GM23338 (cell line): ENCODE measurements at regions not wholly inside any gene's neighbourhood (a gene's known extent, or its start where the extent isn't known, plus 50 kb on each side); places are given as distances from the start of the nearest gene placed in this dataset.

ENCODE experiments used
- ATAC-seq: fragments of 200-7000 bp; cut with Tn5 transposase; 3 replicates; pipeline ENCODE4 v1.9.1; 2020
- DNase-seq: peaks from one replicate; pipeline ENCODE4 v3.0.0-alpha.2; 2015; ENCODE audit warnings: low spot score
- H2AFZ ChIP-seq: fragments of 200-600 bp; sonication (generic); 2 replicates; pipeline ENCODE4 v1.8.0; 2016; ENCODE audit warnings: antibody characterized with exemption, mild to moderate bottlenecking, moderate library complexity
- H3F3A ChIP-seq: fragments of 200-600 bp; sonication (generic); replicated peaks from 2 replicates; pipeline ENCODE4 v1.8.0; 2017; ENCODE audit warnings: antibody characterized with exemption, mixed run types, low read depth
- H3K27ac ChIP-seq: fragments of 200-600 bp; sonication (generic); 2 replicates; pipeline ENCODE4 v1.6.1; 2016; ENCODE audit warnings: low read depth
- H3K27me3 ChIP-seq: fragments of 200-600 bp; sonication (generic); 2 replicates; pipeline ENCODE4 v1.8.0; 2016; ENCODE audit warnings: mild to moderate bottlenecking, mixed run types, moderate library complexity; ENCODE audit not compliant: insufficient read depth
- H3K36me3 ChIP-seq: fragments of 200-600 bp; sonication (generic); 2 replicates; pipeline ENCODE4 v1.8.0; 2016; ENCODE audit warnings: mild to moderate bottlenecking; ENCODE audit not compliant: insufficient read depth
- H3K4me1 ChIP-seq: fragments of 200-600 bp; sonication (generic); 2 replicates; pipeline ENCODE4 v1.8.0; 2016; ENCODE audit warnings: mild to moderate bottlenecking, moderate library complexity; ENCODE audit not compliant: insufficient read depth
- H3K4me2 ChIP-seq: fragments of 200-600 bp; sonication (generic); 2 replicates; pipeline ENCODE4 v1.7.1; 2017; ENCODE audit warnings: mixed run types
- H3K4me3 ChIP-seq: fragments of 200-600 bp; sonication (generic); 2 replicates; pipeline ENCODE4 v1.6.1; 2016; ENCODE audit warnings: mixed run types
- H3K79me2 ChIP-seq: fragments of 200-600 bp; sonication (generic); replicated peaks from 2 replicates; pipeline ENCODE4 v1.8.0; 2017; ENCODE audit warnings: mild to moderate bottlenecking; ENCODE audit not compliant: insufficient read depth
- H3K9me2 ChIP-seq: fragments of 200-600 bp; sonication (generic); 2 replicates; pipeline ENCODE4 v1.8.0; 2017; ENCODE audit not compliant: insufficient read depth
- H4K20me1 ChIP-seq: fragments of 200-600 bp; sonication (generic); replicated peaks from 2 replicates; pipeline ENCODE4 v1.8.0; 2017; ENCODE audit warnings: mild to moderate bottlenecking; ENCODE audit not compliant: insufficient read depth
- H3K27ac Mint-ChIP-seq: 2 replicates; pipeline ENCODE4 v1.8.0; 2020; ENCODE audit warnings: inconsistent platforms, mild to moderate bottlenecking, moderate library complexity, mixed read lengths
- H3K27me3 Mint-ChIP-seq: 3 replicates; pipeline ENCODE4 v1.8.0; 2022; ENCODE audit warnings: low read depth, mild to moderate bottlenecking, moderate library complexity, mixed read lengths, inconsistent platforms; ENCODE audit not compliant: insufficient read depth, poor library complexity
- H3K36me3 Mint-ChIP-seq: 3 replicates; pipeline ENCODE4 v1.8.0; 2021; ENCODE audit warnings: low read depth, mild to moderate bottlenecking, inconsistent platforms, moderate library complexity, mixed read lengths
- H3K4me1 Mint-ChIP-seq: 3 replicates; pipeline ENCODE4 v1.8.0; 2020; ENCODE audit warnings: mild to moderate bottlenecking, inconsistent platforms, mixed read lengths
- H3K4me3 Mint-ChIP-seq: 3 replicates; pipeline ENCODE4 v1.8.0; 2021; ENCODE audit warnings: moderate library complexity, mild to moderate bottlenecking, inconsistent platforms, mixed read lengths
- H3K9me3 Mint-ChIP-seq: 3 replicates; pipeline ENCODE4 v1.8.0; 2020; ENCODE audit warnings: moderate library complexity, mild to moderate bottlenecking, inconsistent platforms, mixed read lengths
- CREB1 ChIP-seq: fragments of 250-450 bp; sonication (Bioruptor Pico); IDR thresholded peaks from 2 replicates; pipeline ENCODE4 v1.5.0; 2020; ENCODE audit warnings: low read depth, mild to moderate bottlenecking, moderate library complexity
- EZH2 ChIP-seq: fragments of 200-600 bp; sonication (generic); IDR thresholded peaks from one replicate; pipeline ENCODE4 v1.8.0; 2017; ENCODE audit warnings: antibody characterized with exemption, mild to moderate bottlenecking, low read depth; ENCODE audit not compliant: unreplicated experiment
- NANOG ChIP-seq: IDR thresholded peaks from 2 replicates; pipeline ENCODE4 v1.6.1; 2016; ENCODE audit warnings: antibody characterized with exemption, borderline replicate concordance
- STAT1 ChIP-seq: IDR thresholded peaks from one replicate; pipeline ENCODE4 v1.6.1; 2016; ENCODE audit warnings: antibody characterized with exemption; ENCODE audit not compliant: unreplicated experiment
- ZNF114 ChIP-seq: fragments of 250-450 bp; sonication (Bioruptor Pico); IDR thresholded peaks from 2 replicates; pipeline ENCODE4 v1.5.0; 2020; ENCODE audit warnings: mild to moderate bottlenecking, moderate library complexity
- TF ChIP-seq, protein P1 (sequence below): fragments of 250-450 bp; sonication (Bioruptor Pico); IDR thresholded peaks from 2 replicates; pipeline ENCODE4 v1.5.0; 2020; ENCODE audit warnings: mild to moderate bottlenecking, moderate library complexity
- TF ChIP-seq, protein P2 (sequence below): IDR thresholded peaks from 2 replicates; pipeline ENCODE4 v1.6.1; 2016; ENCODE audit warnings: antibody characterized with exemption

DNA sequence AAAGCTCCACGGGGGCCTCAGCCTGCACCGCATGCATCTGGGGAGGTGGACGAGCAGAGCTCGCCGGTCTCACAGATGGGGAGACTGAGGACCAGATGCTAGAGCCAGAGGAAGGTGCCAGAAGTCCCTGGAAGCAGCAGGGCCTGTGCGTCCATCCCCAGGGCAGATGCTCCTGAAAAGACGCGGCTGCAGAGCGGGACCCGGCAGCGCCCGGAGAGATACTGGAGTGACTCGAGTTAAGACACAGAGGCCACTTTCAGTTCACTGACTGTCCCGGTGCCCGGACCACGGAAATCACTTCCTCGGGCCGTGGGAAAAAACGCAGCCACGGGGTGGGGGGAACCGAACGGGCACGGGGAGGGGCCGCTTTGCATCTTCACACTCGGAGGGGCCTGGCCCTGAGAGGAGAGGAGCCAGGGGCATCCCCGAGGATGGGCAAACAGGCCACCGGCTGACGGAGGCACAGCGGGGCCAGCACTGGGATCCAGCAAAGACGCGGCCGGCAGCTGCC lies 85.4 kb downstream of the FOXL3 start (continued):
- TF ChIP-seq, protein P1, sequence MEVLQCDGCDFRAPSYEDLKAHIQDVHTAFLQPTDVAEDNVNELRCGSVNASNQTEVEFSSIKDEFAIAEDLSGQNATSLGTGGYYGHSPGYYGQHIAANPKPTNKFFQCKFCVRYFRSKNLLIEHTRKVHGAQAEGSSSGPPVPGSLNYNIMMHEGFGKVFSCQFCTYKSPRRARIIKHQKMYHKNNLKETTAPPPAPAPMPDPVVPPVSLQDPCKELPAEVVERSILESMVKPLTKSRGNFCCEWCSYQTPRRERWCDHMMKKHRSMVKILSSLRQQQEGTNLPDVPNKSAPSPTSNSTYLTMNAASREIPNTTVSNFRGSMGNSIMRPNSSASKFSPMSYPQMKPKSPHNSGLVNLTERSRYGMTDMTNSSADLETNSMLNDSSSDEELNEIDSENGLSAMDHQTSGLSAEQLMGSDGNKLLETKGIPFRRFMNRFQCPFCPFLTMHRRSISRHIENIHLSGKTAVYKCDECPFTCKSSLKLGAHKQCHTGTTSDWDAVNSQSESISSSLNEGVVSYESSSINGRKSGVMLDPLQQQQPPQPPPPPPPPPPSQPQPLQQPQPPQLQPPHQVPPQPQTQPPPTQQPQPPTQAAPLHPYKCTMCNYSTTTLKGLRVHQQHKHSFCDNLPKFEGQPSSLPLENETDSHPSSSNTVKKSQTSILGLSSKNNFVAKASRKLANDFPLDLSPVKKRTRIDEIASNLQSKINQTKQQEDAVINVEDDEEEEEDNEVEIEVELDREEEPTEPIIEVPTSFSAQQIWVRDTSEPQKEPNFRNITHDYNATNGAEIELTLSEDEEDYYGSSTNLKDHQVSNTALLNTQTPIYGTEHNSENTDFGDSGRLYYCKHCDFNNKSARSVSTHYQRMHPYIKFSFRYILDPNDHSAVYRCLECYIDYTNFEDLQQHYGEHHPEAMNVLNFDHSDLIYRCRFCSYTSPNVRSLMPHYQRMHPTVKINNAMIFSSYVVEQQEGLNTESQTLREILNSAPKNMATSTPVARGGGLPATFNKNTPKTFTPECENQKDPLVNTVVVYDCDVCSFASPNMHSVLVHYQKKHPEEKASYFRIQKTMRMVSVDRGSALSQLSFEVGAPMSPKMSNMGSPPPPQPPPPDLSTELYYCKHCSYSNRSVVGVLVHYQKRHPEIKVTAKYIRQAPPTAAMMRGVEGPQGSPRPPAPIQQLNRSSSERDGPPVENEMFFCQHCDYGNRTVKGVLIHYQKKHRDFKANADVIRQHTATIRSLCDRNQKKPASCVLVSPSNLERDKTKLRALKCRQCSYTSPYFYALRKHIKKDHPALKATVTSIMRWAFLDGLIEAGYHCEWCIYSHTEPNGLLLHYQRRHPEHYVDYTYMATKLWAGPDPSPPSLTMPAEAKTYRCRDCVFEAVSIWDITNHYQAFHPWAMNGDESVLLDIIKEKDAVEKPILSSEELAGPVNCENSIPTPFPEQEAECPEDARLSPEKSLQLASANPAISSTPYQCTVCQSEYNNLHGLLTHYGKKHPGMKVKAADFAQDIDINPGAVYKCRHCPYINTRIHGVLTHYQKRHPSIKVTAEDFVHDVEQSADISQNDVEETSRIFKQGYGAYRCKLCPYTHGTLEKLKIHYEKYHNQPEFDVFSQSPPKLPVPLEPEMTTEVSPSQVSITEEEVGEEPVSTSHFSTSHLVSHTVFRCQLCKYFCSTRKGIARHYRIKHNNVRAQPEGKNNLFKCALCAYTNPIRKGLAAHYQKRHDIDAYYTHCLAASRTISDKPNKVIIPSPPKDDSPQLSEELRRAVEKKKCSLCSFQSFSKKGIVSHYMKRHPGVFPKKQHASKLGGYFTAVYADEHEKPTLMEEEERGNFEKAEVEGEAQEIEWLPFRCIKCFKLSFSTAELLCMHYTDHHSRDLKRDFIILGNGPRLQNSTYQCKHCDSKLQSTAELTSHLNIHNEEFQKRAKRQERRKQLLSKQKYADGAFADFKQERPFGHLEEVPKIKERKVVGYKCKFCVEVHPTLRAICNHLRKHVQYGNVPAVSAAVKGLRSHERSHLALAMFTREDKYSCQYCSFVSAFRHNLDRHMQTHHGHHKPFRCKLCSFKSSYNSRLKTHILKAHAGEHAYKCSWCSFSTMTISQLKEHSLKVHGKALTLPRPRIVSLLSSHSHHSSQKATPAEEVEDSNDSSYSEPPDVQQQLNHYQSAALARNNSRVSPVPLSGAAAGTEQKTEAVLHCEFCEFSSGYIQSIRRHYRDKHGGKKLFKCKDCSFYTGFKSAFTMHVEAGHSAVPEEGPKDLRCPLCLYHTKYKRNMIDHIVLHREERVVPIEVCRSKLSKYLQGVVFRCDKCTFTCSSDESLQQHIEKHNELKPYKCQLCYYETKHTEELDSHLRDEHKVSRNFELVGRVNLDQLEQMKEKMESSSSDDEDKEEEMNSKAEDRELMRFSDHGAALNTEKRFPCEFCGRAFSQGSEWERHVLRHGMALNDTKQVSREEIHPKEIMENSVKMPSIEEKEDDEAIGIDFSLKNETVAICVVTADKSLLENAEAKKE: no peak
- TF ChIP-seq NANOG: no peak
- TF ChIP-seq EZH2: no peak
- no peak for TF ChIP-seq CREB1 (CRISPR knock-in tag)
- no peak for TF ChIP-seq STAT1

DNA sequence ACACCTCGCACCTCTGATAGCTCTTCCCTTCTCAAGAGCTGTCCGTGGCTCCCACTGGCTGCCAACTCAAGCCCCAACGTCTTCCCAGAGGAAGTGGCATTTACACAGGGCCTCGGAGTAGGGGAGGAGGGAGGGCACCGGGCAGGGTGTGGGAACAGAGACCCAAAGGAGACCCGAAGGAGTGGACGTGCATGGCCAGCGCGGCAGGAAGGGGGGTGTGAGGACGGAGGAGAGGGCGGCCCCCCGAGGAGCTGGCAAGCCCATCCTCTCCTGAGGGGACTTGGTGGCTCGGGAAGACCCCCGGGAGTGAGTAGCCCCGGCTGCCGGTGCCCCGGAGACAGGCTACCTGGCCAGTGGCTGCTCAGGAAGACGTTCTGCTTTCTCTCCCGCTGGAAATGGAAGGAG lies 85.9 kb downstream of the FOXL3 start:
- no peaks in the 10 kb centered on the region for H3K36me3 ChIP-seq
- no peak overlapping the region for H3K27ac ChIP-seq
- Mint-ChIP-seq H3K27me3 (peaks cover 9% of the 10 kb centered on the region), H3K9me3 (no peaks in the 10 kb centered on the region), H3K4me1 (peaks cover 15% of the 10 kb centered on the region), H3K36me3 (no peaks in the 10 kb centered on the region), H3K4me3 (no peak overlapping the region), H3K27ac (no peak overlapping the region)
- H3K4me3 ChIP-seq: no peak overlapping the region
- no peaks in the 10 kb centered on the region for H4K20me1 ChIP-seq
- DNase-seq (no peak), ATAC-seq (no peak)
- no peak overlapping the region for H2AFZ ChIP-seq
- H3F3A ChIP-seq: no peaks in the 10 kb centered on the region
- H3K9me2 ChIP-seq: no peaks in the 10 kb centered on the region
- no peaks in the 10 kb centered on the region for H3K27me3 ChIP-seq
- no peaks in the 10 kb centered on the region for H3K79me2 ChIP-seq
- H3K4me2 ChIP-seq: no peak overlapping the region
- H3K4me1 ChIP-seq: no peaks in the 10 kb centered on the region
- TF ChIP-seq ZNF114 (CRISPR knock-in tag): no peak
- TF ChIP-seq NANOG: no peak
- TF ChIP-seq, protein P2, sequence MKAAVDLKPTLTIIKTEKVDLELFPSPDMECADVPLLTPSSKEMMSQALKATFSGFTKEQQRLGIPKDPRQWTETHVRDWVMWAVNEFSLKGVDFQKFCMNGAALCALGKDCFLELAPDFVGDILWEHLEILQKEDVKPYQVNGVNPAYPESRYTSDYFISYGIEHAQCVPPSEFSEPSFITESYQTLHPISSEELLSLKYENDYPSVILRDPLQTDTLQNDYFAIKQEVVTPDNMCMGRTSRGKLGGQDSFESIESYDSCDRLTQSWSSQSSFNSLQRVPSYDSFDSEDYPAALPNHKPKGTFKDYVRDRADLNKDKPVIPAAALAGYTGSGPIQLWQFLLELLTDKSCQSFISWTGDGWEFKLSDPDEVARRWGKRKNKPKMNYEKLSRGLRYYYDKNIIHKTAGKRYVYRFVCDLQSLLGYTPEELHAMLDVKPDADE: no peak
- TF ChIP-seq, protein P1: no peak
- no peak for TF ChIP-seq STAT1
